HepG2 (cell line): ENCODE measurements at regions not wholly inside any gene's neighbourhood (a gene's known extent, or its start where the extent isn't known, plus 50 kb on each side); places are given as distances from the start of the nearest gene placed in this dataset.

ENCODE experiments used
- DNMT1 ChIP-seq: sonication (generic); formaldehyde crosslinking; IDR thresholded peaks from 2 replicates; pipeline ENCODE4 v1.5.1; 2020; ENCODE audit warnings: mild to moderate bottlenecking, missing genetic modification reagents
- FOSL1 ChIP-seq: sonication (generic); formaldehyde crosslinking; IDR thresholded peaks from 2 replicates; pipeline ENCODE4 v1.9.0; 2021; ENCODE audit warnings: missing genetic modification reagents, borderline replicate concordance
- NBN ChIP-seq: fragments of 450-650 bp; conservative IDR thresholded peaks from 2 replicates; pipeline ENCODE4 v1.6.1; 2017
- NONO ChIP-seq, 2 experiments: fragments of 450-650 bp in 1 of 2; sonication (generic) in 1 of 2; formaldehyde crosslinking in 1 of 2; IDR thresholded peaks in 1 of 2; conservative IDR thresholded peaks in 1 of 2; 2 replicates each; pipeline versions ENCODE4 v1.6.1 to v1.8.0; 2017 to 2022; ENCODE audit warnings: mild to moderate bottlenecking in 1 of 2, missing genetic modification reagents in 1 of 2, moderate library complexity in 1 of 2
- NR1H2 ChIP-seq: sonication (generic); formaldehyde crosslinking; IDR thresholded peaks from 2 replicates; pipeline ENCODE4 v1.8.1; 2022; ENCODE audit warnings: low read depth, missing genetic modification reagents, borderline replicate concordance
- NR2C2 ChIP-seq: sonication (generic); formaldehyde crosslinking; IDR thresholded peaks from 2 replicates; pipeline ENCODE4 v1.4.0; 2020; ENCODE audit warnings: missing genetic modification reagents, mild to moderate bottlenecking, moderate library complexity, borderline replicate concordance
- POLR2A ChIP-seq, 2 experiments: IDR thresholded peaks; 2 replicates each; pipeline ENCODE4 v1.6.1; 2011; ENCODE audit warnings: low read depth in 2 of 2, low read length in 2 of 2, mild to moderate bottlenecking in 1 of 2, moderate library complexity in 1 of 2; ENCODE audit not compliant: insufficient read depth in 1 of 2
- SIX1 ChIP-seq: sonication (generic); formaldehyde crosslinking; IDR thresholded peaks from 2 replicates; pipeline ENCODE4 v1.4.0; 2020; ENCODE audit warnings: missing genetic modification reagents, borderline replicate concordance
- ZNF263 ChIP-seq: sonication (generic); formaldehyde crosslinking; IDR thresholded peaks from 2 replicates; pipeline ENCODE4 v1.4.0; 2020; ENCODE audit warnings: missing genetic modification reagents
- ZNF337 ChIP-seq: sonication (generic); formaldehyde crosslinking; IDR thresholded peaks from 2 replicates; pipeline ENCODE4 v1.5.1; 2020; ENCODE audit warnings: missing genetic modification reagents, low read depth, mild to moderate bottlenecking, borderline replicate concordance
- ZNF354B ChIP-seq: sonication (generic); formaldehyde crosslinking; IDR thresholded peaks from 2 replicates; pipeline ENCODE4 v1.8.0; 2022; ENCODE audit warnings: mild to moderate bottlenecking, missing genetic modification reagents
- ZNF546 ChIP-seq: sonication (generic); formaldehyde crosslinking; conservative IDR thresholded peaks from 2 replicates; pipeline ENCODE4 v1.8.1; 2023; ENCODE audit warnings: mild to moderate bottlenecking, missing genetic modification reagents
- TF ChIP-seq, protein P1 (sequence below): sonication (generic); formaldehyde crosslinking; IDR thresholded peaks from 2 replicates; pipeline ENCODE4 v1.5.0; 2020; ENCODE audit warnings: mild to moderate bottlenecking, missing genetic modification reagents, moderate library complexity
- TF ChIP-seq, protein P2 (sequence below): sonication (generic); formaldehyde crosslinking; IDR thresholded peaks from 2 replicates; pipeline ENCODE4 v1.8.0; 2022; ENCODE audit warnings: missing genetic modification reagents, mild to moderate bottlenecking, moderate library complexity, borderline replicate concordance

DNA sequence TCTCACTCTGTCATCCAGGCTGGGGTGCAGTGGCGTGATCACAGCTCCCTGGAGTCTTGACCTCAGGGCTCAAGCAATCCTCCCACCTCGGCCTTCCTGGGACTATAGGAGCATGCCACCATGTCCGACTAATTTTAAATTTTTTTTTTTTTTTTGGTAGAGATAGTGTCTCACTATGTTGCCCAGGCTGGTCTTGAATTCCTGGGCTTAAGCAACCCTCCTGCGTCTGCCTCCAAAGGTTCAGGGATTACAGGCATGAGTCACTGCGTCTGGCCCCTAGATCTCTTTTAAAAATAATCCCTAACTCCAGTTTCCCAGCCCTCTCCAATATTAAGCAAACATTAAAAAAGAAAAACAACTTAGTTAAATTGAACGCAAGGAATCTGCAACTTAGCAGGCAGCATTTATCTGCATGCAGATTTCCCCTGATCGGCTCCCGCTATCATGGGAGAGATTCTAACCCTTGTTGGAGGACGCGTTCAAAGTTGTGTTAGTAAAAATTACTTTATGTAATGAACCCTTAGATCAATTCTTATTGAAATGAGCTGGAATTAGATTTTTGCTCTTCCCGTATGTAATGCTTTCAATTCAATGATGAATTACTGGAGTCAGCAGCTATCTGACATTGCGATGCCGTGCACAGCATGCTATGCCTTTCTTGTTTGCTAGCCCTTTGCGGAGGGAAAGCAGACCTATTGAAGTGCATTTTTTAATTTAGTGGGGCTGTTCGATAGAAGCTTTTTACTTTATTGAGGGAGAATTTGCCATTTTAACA is 171.7 kb downstream of the HAPSTR1 start:
- no peak for TF ChIP-seq ZNF546 (CRISPR knock-in tag)
- TF ChIP-seq, protein P1, sequence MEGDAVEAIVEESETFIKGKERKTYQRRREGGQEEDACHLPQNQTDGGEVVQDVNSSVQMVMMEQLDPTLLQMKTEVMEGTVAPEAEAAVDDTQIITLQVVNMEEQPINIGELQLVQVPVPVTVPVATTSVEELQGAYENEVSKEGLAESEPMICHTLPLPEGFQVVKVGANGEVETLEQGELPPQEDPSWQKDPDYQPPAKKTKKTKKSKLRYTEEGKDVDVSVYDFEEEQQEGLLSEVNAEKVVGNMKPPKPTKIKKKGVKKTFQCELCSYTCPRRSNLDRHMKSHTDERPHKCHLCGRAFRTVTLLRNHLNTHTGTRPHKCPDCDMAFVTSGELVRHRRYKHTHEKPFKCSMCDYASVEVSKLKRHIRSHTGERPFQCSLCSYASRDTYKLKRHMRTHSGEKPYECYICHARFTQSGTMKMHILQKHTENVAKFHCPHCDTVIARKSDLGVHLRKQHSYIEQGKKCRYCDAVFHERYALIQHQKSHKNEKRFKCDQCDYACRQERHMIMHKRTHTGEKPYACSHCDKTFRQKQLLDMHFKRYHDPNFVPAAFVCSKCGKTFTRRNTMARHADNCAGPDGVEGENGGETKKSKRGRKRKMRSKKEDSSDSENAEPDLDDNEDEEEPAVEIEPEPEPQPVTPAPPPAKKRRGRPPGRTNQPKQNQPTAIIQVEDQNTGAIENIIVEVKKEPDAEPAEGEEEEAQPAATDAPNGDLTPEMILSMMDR (CRISPR knock-in tag) = no peak
- no peak for TF ChIP-seq POLR2A (IDR thresholded peaks at IDR 0.05; ENCODE audit: insufficient read depth in 1 of 2, low read depth in 2 of 2, low read length in 2 of 2)
- TF ChIP-seq ZNF354B (CRISPR knock-in tag) = no peak
- TF ChIP-seq NONO (IDR thresholded peaks at IDR 0.05) = no peak
- TF ChIP-seq NONO (CRISPR knock-in tag; conservative IDR thresholded peaks at IDR 0.05) = no peak
- TF ChIP-seq NR1H2 (CRISPR knock-in tag) = no peak
- TF ChIP-seq ZNF263 (CRISPR knock-in tag) = no peak
- no peak for TF ChIP-seq FOSL1
- TF ChIP-seq SIX1 (CRISPR knock-in tag) = no peak
- TF ChIP-seq NR2C2 = no peak
- TF ChIP-seq DNMT1 (CRISPR knock-in tag) = no peak
- no peak for TF ChIP-seq ZNF337 (CRISPR knock-in tag)
- TF ChIP-seq, protein P2, sequence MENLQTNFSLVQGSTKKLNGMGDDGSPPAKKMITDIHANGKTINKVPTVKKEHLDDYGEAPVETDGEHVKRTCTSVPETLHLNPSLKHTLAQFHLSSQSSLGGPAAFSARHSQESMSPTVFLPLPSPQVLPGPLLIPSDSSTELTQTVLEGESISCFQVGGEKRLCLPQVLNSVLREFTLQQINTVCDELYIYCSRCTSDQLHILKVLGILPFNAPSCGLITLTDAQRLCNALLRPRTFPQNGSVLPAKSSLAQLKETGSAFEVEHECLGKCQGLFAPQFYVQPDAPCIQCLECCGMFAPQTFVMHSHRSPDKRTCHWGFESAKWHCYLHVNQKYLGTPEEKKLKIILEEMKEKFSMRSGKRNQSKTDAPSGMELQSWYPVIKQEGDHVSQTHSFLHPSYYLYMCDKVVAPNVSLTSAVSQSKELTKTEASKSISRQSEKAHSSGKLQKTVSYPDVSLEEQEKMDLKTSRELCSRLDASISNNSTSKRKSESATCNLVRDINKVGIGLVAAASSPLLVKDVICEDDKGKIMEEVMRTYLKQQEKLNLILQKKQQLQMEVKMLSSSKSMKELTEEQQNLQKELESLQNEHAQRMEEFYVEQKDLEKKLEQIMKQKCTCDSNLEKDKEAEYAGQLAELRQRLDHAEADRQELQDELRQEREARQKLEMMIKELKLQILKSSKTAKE (CRISPR knock-in tag) = no peak
- no peak for TF ChIP-seq NBN
